Kidney (tissue), 13 donors: ENCODE measurements at regions not wholly inside any gene's neighbourhood (a gene's known extent, or its start where the extent isn't known, plus 50 kb on each side); places are given as distances from the start of the nearest gene placed in this dataset.
"Not testable (repeated sequence)": the region's sequence is repeated elsewhere in the genome, so short reads cannot be mapped to it uniquely, and the experiment has no call there.

Experiments
- DNase-seq, 5 donors: peaks; one replicate each; pipeline ENCODE4 v3.0.0-alpha.2; 2013 to 2020
- FAIRE-seq: peaks from 2 replicates; lab custom pipeline; 2012; peaks lifted over from hg19 to GRCh38; lab: Jason Lieb, UNC
- H3K27ac ChIP-seq, 2 donors: one replicate each; pipeline ENCODE4 v1.7.0; 2013; ENCODE audit warnings: low read depth in 2 of 2, low read length in 2 of 2, inconsistent platforms in 1 of 2
- H3K27me3 ChIP-seq: one replicate; pipeline ENCODE4 v1.7.1; 2013; ENCODE audit warnings: low read length, inconsistent platforms; ENCODE audit not compliant: control insufficient read depth, insufficient read depth
- H3K36me3 ChIP-seq, 3 donors: one replicate each; pipeline versions ENCODE4 v1.7.0 to v1.7.1; 2013; ENCODE audit warnings: low read length in 3 of 3, control low read depth in 1 of 3, inconsistent platforms in 1 of 3; ENCODE audit not compliant: insufficient read depth in 3 of 3, control insufficient read depth in 2 of 3
- H3K4me1 ChIP-seq, 3 donors: one replicate each; pipeline versions ENCODE4 v1.7.0 to v1.7.1; 2013; ENCODE audit warnings: low read length in 3 of 3, inconsistent platforms in 1 of 3, low read depth in 1 of 3; ENCODE audit not compliant: control insufficient read depth in 2 of 3, insufficient read depth in 2 of 3
- H3K4me3 ChIP-seq, 3 donors: one replicate each; pipeline versions ENCODE4 v1.7.0 to v1.8.1; 2013; ENCODE audit warnings: low read length in 3 of 3, control low read depth in 1 of 3, inconsistent platforms in 1 of 3
- H3K9ac ChIP-seq, 3 donors: one replicate each; pipeline versions ENCODE4 v1.7.0 to v1.7.1; 2013; ENCODE audit warnings: low read length in 3 of 3, control low read depth in 1 of 3, inconsistent platforms in 1 of 3
- H3K9me3 ChIP-seq, 3 donors: one replicate each; pipeline versions ENCODE4 v1.7.0 to v1.7.1; 2013; ENCODE audit warnings: low read length in 3 of 3, control low read depth in 1 of 3, inconsistent platforms in 1 of 3; ENCODE audit not compliant: control insufficient read depth in 2 of 3, insufficient read depth in 1 of 3
- CTCF ChIP-seq: IDR thresholded peaks from 3 replicates; pipeline ENCODE4 v1.5.1; 2012; ENCODE audit warnings: mild to moderate bottlenecking, moderate library complexity, borderline replicate concordance; ENCODE audit not compliant: insufficient read depth; ENCODE audit errors: extremely low read depth
- intact Hi-C: fragments of 100-400 bp; cut with DNase I; formaldehyde crosslinking; loops from one replicate; pipeline ENCODE4 v1.11.1; 2022
- donor health status: control.
- donor health status: control.
- donor health status: control.
- donor health status: control.
- donor health status: control.
- donor health status: DM: yes; HTN: yes; CAD: no.
- donor health status: Normal renal cell carcinoma (clear cell type).

GRCh38 chr16:26457882-26458281 lies 608.8 kb upstream of the C16orf82 start:
- H3K27ac ChIP-seq: no peak overlapping the region
- no peaks in the 10 kb centered on the region for H3K36me3 ChIP-seq
- no peak overlapping the region for H3K9ac ChIP-seq
- no peaks in the 10 kb centered on the region for H3K9me3 ChIP-seq
- DNase-seq (no peak), FAIRE-seq (no peak)
- no peaks in the 10 kb centered on the region for H3K4me1 ChIP-seq
- intact Hi-C loops: no loop called here
- H3K27me3 ChIP-seq: no peaks in the 10 kb centered on the region
- H3K4me3 ChIP-seq: no peak overlapping the region
- no peak for TF ChIP-seq CTCF

- Histone ChIP-seq H3K36me3 (no peaks in the 10 kb centered on the region), H3K4me1 (no peaks in the 10 kb centered on the region), H3K9ac (no peak overlapping the region), H3K27me3 (no peaks in the 10 kb centered on the region), H3K4me3 (no peak overlapping the region), H3K9me3 (no peaks in the 10 kb centered on the region), H3K27ac (no peak overlapping the region)
- intact Hi-C loops: no loop called here
- DNase-seq (no peak), FAIRE-seq (no peak)
- no peak for TF ChIP-seq CTCF
These were observed 602.0 kb upstream of the C16orf82 start for GRCh38 chr16:26464576-26465266.

- H3K4me3 ChIP-seq, H3K27me3 ChIP-seq, H3K9ac ChIP-seq, H3K9me3 ChIP-seq, H3K27ac ChIP-seq, DNase-seq, H3K4me1 ChIP-seq, H3K36me3 ChIP-seq, intact Hi-C loops, FAIRE-seq: not testable (repeated sequence)
These were observed 592.3 kb upstream of the C16orf82 start for GRCh38 chr16:26474405-26474804.

- Histone ChIP-seq H3K36me3 (no peaks in the 10 kb centered on the region), H3K4me3 (no peak overlapping the region), H3K27me3 (no peaks in the 10 kb centered on the region), H3K9me3 (peaks cover 0 to 3% (median 0%) of the 10 kb centered on the region in 3 donors), H3K9ac (no peak overlapping the region), H3K27ac (no peak overlapping the region), H3K4me1 (no peaks in the 10 kb centered on the region)
- no peak for TF ChIP-seq CTCF
- FAIRE-seq (no peak), DNase-seq (no peak)
- intact Hi-C loops: no loop called here
These were observed 591.1 kb upstream of the C16orf82 start for GRCh38 chr16:26475596-26475995.
